Testis (tissue), 2 donors: ENCODE measurements at regions not wholly inside any gene's neighbourhood (a gene's known extent, or its start where the extent isn't known, plus 50 kb on each side); places are given as distances from the start of the nearest gene placed in this dataset.

Source experiments
- CTCF ChIP-seq, 3 experiments: fragments of 450-650 bp in 2 of 3; fragments of 200-600 bp in 1 of 3; sonication (generic) in 1 of 3; IDR thresholded peaks; one replicate each; pipeline ENCODE4 v1.5.1; 2016 to 2019; ENCODE audit warnings: antibody characterized with exemption in 3 of 3, mild to moderate bottlenecking in 2 of 3, moderate library complexity in 1 of 3
- POLR2A ChIP-seq: fragments of 450-650 bp; IDR thresholded peaks from one replicate; pipeline ENCODE4 v1.6.1; 2017; ENCODE audit warnings: antibody characterized with exemption, mild to moderate bottlenecking, moderate library complexity

- TF ChIP-seq CTCF (IDR thresholded peaks at IDR 0.05): no peak
- TF ChIP-seq POLR2A: no peak
Observed at GRCh38 chr15:95897651-95898050, 432.8 kb upstream of the NR2F2 start.
